HG02943 (cell line): ENCODE measurements at regions not wholly inside any gene's neighbourhood (a gene's known extent, or its start where the extent isn't known, plus 50 kb on each side); places are given as distances from the start of the nearest gene placed in this dataset.

Experiments
- ATAC-seq: cut with Tn5 transposase; IDR thresholded peaks from one replicate; pipeline ENCODE4 v1.9.1; 2021; ENCODE audit warnings: mild to moderate bottlenecking, low read depth, moderate library complexity; ENCODE audit not compliant: unreplicated experiment

GRCh38 chr3:30456264-30456663 is 150.1 kb upstream of the TGFBR2 start:
- ATAC-seq = no peak

DNA sequence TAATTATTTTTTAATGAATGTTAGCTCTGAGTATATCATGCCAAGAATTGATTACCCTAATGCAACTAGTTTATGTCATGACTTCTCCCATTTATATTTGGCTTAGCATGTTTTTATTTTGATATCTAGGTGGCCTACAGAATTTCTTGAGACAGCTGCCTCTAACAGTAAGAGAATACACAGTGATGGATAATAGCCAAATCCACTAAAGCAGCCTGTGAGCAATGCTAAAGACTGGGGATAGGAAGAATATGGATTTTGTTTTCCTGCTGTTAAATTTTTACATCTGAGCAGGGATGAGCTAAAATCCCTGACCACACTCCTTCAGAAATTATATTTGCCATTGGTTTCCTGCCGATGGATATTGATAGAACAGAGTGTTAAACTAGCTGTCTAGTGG is 149.3 kb upstream of the TGFBR2 start:
- ATAC-seq = no peak

DNA sequence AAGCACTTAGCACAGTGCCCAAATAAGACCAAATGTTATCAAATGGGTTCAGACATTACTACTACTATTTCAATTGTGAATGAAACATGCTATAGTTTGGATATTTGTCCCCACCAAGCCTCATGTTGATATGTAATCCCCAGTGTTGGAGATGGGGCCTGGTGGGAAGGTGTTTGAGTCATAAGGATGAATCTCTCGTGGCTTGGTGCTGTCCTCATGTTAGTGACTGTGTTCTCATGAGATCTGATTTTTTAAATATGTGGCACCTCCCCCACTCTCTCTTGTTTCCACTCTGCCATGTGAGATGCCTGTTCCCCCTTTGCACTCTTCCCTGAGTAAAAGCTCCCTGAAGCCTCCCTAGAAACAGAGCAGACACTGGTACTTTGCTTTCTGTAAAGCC is 148.7 kb upstream of the TGFBR2 start:
- no peak for ATAC-seq

DNA sequence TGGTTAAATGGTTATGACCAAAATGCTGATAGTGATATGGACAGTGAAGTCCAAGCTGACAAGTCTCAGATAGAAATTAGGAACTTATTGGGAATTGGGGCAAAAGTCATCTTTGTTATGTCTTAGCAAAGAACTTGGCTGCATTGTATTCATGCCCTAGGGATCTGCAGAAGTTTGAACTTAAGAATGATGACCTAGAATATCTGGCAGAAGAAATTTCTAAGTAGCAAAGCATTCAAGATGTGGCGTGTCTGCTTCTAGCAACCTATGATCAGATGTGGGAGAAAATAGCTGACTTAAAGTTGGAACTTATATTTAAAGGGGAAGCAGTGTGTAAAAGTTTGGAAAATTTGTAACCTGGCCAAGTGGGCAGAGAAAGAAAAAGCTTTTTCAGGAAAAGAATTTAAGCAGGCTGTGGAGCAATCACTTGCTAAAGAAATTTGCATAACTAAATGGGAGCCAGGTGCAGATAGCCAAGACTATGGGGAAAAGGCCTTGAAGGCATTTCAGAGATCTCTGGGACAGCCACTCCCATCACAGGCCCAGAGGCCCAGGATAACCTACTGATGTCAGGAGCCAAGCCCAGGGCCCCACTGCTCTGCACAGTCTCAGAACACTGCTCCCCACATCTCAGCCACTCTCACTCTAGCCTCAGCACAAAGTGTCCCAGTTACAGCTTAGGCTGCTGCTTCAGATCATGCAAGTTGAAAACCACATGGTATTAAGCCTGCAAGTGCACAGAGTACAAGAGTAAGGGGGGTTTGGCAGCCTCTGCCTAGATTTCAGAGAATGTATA is 147.8 kb upstream of the TGFBR2 start:
- ATAC-seq = no peak

GRCh38 chr3:30461311-30461710 is 145.1 kb upstream of the TGFBR2 start:
- no peak for ATAC-seq

DNA sequence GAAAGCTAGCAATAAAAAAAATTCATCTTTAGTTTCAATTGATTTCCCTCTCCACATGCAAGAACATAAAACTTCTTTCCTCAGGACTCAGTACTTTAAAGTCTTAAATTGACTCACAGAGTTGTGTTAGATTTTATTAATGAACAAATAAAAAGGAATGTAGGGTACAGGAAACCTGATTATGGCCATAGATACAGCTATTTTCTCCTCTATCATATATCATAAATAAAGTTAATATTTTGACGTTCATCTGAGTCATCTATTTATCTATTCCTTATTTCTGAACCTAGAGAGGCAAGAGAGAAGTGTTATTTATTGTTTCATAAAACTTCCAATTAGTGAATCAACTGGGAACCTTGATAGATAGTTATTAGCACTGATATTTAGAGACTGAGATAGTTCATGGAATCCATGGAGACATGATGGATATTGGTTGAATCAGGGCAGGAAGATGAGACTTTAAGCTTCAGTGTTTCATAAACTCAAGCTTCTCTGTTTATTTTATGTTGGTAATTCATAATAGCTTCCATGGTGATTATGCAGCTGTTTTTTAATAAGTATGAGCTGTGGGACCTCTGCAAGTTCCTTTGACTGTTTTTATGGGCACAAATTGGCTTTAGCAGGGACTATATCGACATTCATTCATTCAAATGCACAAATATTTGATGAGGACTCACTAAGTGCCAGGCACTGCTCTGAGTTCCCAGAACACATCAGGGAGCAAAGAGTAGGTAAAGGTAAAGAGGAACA is 143.5 kb upstream of the TGFBR2 start:
- no peak for ATAC-seq

DNA sequence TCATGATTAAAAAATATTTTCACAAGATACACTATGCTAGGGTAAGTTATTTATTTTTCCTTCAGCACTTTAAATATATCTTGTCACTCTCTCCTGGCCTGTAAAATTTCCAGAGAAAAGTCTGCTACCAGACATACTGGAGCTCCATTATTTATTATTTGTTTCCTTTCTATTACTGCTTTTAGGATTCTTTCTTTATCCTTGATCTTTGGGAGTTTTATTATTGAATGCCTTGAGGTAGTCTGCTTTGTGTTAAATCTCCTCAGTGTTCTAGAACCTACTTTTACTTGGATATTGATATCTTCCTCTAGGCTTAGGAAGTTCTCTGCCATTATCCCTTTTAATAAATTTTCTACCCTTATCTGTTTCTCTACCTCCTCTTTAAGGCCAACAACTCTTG is 142.0 kb upstream of the TGFBR2 start:
- no peak for ATAC-seq

DNA sequence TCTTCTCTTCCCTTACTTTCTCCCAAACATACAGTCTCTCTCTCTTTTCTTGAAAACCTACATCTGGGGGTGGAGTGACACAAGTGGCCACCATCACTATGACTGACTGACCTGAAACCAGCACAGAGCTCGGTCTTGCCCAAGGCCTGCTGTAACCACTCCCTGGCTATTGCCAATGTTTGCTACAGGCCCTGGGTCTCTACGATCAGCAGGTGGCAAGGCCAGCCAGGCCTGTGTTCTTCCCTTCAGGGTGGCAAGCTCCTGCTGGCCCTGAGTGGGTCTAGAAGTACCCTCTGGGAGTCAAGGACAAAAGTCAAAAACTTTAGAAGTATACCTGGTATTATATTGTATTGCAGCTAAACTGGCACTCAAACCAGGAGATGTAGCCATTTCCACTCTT is 140.9 kb upstream of the TGFBR2 start:
- ATAC-seq = no peak

- ATAC-seq = no peak
These were observed 138.7 kb upstream of the TGFBR2 start for GRCh38 chr3:30467596-30468238.

DNA sequence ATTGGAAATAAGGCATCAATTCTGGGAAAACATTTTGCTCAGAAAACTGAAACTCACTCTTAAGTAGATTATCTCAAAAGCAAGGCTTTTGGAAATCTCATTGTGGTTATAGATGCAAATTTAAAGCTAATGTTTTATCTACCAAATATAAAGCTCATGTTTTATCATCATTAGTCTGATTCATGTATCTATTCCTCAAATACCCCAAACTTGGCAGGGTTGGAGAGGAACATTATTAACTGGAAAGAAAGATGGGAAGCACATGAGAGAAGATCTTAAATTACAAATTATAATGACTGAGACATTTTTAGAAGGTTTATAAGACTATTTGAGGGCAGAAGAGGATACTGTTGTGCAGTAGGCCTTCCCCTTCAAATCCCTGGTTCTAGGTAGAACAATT is 137.3 kb upstream of the TGFBR2 start:
- no peak for ATAC-seq

GRCh38 chr3:30470496-30470895 is 135.9 kb upstream of the TGFBR2 start:
- no peak for ATAC-seq

DNA sequence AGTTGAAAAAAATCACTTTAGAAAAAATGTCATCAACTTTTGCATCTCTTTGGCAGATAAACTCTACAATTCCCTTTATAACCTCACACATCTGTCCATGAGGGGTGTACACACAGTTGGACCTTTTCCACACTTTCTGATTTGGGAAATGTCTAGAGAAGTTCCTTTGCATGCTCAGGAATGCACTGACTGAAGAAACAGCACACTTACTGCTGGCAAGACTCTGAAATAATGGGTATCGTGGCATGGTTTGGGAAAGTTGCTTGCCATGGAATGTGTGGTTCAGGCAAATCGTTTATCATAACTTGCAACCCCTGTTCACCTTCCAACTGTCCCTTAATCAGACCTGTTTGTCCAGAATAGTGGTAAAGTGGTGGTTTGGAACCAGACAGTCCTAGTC is 135.3 kb upstream of the TGFBR2 start:
- no peak for ATAC-seq

DNA sequence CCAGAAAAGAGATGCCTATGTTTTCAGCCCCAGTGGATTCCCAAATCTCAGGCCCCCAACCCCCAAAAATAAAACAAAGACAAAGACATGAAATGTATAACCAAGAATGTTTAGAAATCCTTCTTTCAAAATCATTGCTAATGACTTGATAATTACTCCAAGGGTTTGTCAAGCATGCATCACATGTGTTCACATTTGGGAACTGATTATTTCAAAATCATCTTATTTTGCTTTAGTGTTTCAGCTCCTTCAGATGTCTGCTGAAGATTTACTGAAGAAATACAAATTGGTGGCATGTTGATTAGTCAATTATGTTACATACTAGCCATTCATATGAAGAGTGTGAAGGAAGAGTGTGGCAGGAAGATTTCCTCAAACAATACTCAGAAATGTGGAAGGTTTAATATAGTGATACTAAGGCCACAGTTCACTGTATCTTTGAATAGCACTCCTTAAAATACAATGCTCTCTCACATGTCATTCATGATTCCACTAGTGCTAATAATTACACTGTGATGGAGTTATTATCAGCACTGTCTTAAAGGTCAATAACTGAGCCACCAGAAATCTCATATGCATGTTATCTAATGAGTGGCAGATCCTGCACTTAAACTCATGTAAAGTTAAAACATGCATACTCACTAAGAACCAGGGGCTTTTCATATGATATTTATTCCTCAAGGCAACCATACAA is 134.5 kb upstream of the TGFBR2 start:
- ATAC-seq = no peak

- no peak for ATAC-seq
These were observed 132.9 kb upstream of the TGFBR2 start for GRCh38 chr3:30473374-30474051.

DNA sequence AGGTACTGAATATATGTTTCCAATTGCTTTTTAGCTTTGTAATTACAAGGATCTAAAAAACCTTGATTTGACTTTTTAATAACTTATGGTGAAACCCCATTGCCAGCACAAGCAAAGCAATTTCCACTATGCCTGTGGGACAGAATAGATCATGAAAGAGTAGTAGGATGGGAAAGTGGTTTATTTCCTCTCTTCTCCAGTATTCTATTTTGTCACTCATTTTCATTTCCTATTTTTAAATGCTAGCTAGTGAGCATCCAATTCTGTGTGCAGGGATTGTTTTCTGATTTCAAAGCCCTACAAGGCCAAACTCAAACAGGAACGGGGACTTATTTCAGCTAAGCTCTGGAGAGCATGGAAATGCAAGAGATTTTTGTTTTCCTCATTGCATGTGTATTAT is 132.0 kb upstream of the TGFBR2 start:
- ATAC-seq = no peak

- no peak for ATAC-seq
These were observed 131.2 kb upstream of the TGFBR2 start for GRCh38 chr3:30475038-30475808.

- ATAC-seq = no peak
These were observed 130.6 kb upstream of the TGFBR2 start for GRCh38 chr3:30475809-30476178.

- no peak for ATAC-seq
These were observed 129.9 kb upstream of the TGFBR2 start for GRCh38 chr3:30476368-30477084.
